CD4-positive, CD25-positive, alpha-beta regulatory T cell (primary cell): ENCODE measurements at regions not wholly inside any gene's neighbourhood (a gene's known extent, or its start where the extent isn't known, plus 50 kb on each side); places are given as distances from the start of the nearest gene placed in this dataset.

ENCODE experiments used
- ATAC-seq, 2 donors: fragments of 150-1000 bp; cut with Tn5 transposase; one replicate each; pipeline ENCODE4 v1.10.0; 2021; ENCODE audit warnings: low read depth in 2 of 2, moderate number of reproducible peaks in 2 of 2, moderate library complexity in 1 of 2
- DNase-seq, 3 donors: peaks; one replicate each; pipeline versions ENCODE4 v3.0.0 to v3.0.0-alpha.2; 2012 to 2022; ENCODE audit warnings: mixed read lengths in 1 of 3
- H3K27ac ChIP-seq: one replicate; pipeline ENCODE4 v1.7.0; 2013; ENCODE audit warnings: mild to moderate bottlenecking, low read length; ENCODE audit not compliant: insufficient read depth, poor library complexity, severe bottlenecking
- H3K27me3 ChIP-seq: one replicate; pipeline ENCODE4 v1.7.0; 2013; ENCODE audit warnings: low read length; ENCODE audit not compliant: control insufficient read depth, insufficient read depth
- H3K36me3 ChIP-seq: one replicate; pipeline ENCODE4 v1.7.0; 2013; ENCODE audit warnings: mild to moderate bottlenecking, low read length, moderate library complexity; ENCODE audit not compliant: control insufficient read depth, insufficient read depth
- H3K4me1 ChIP-seq: 2 replicates; pipeline ENCODE4 v1.7.0; 2013; ENCODE audit warnings: mild to moderate bottlenecking, low read length; ENCODE audit not compliant: insufficient read depth, control insufficient read depth, poor library complexity, severe bottlenecking
- H3K4me3 ChIP-seq: one replicate; pipeline ENCODE4 v1.7.0; 2013; ENCODE audit warnings: low read depth, mild to moderate bottlenecking, low read length, moderate library complexity
- H3K9me3 ChIP-seq, 2 experiments: 1 replicate in 1 of 2; 2 replicates in 1 of 2; pipeline ENCODE4 v1.7.0; 2013; ENCODE audit warnings: low read length in 2 of 2, mild to moderate bottlenecking in 1 of 2, moderate library complexity in 1 of 2; ENCODE audit not compliant: control insufficient read depth in 2 of 2
- H3K27ac Mint-ChIP-seq, 3 donors: one replicate each; pipeline ENCODE4 v1.8.0; 2020 to 2022; ENCODE audit warnings: mild to moderate bottlenecking in 3 of 3, mixed read lengths in 3 of 3, moderate library complexity in 2 of 3
- H3K27me3 Mint-ChIP-seq: one replicate; pipeline ENCODE4 v1.8.0; 2022; ENCODE audit warnings: mild to moderate bottlenecking, mixed read lengths
- H3K36me3 Mint-ChIP-seq: one replicate; pipeline ENCODE4 v1.8.0; 2020; ENCODE audit warnings: mixed read lengths
- H3K4me1 Mint-ChIP-seq, 4 donors: one replicate each; pipeline ENCODE4 v1.8.0; 2020 to 2022; ENCODE audit warnings: mixed read lengths in 4 of 4, mild to moderate bottlenecking in 1 of 4
- H3K4me3 Mint-ChIP-seq, 4 donors: one replicate each; pipeline ENCODE4 v1.8.0; 2020 to 2022; ENCODE audit warnings: mild to moderate bottlenecking in 4 of 4, mixed read lengths in 4 of 4, moderate library complexity in 3 of 4
- H3K9me3 Mint-ChIP-seq, 7 donors: one replicate each; pipeline ENCODE4 v1.8.0; 2020 to 2022; ENCODE audit warnings: mixed read lengths in 7 of 7, mild to moderate bottlenecking in 3 of 7, moderate library complexity in 2 of 7

- Mint-ChIP-seq H3K9me3 (peaks cover 0 to 4% (median 0%) of the 10 kb centered on the region in 7 donors), H3K27me3 (peaks cover 69% of the 10 kb centered on the region), H3K4me1 (peaks cover 3 to 23% (median 12%) of the 10 kb centered on the region in 4 donors), H3K27ac (peak overlapping the region in 1 of 3 donors; percentile 48), H3K4me3 (peak overlapping the region in 3 of 4 donors; percentile 73 to 78 (median 77)), H3K36me3 (no peaks in the 10 kb centered on the region)
- Histone ChIP-seq H3K4me1 (peaks cover 16% of the 10 kb centered on the region), H3K36me3 (no peaks in the 10 kb centered on the region), H3K27ac (no peak overlapping the region), H3K4me3 (no peak overlapping the region), H3K9me3 (no peaks in the 10 kb centered on the region), H3K27me3 (peaks cover 15% of the 10 kb centered on the region)
- no peak for ATAC-seq
- DNase-seq = no peak
These were observed 421.1 kb downstream of the VRK1 start for GRCh38 chr14:97218274-97218673.

DNA sequence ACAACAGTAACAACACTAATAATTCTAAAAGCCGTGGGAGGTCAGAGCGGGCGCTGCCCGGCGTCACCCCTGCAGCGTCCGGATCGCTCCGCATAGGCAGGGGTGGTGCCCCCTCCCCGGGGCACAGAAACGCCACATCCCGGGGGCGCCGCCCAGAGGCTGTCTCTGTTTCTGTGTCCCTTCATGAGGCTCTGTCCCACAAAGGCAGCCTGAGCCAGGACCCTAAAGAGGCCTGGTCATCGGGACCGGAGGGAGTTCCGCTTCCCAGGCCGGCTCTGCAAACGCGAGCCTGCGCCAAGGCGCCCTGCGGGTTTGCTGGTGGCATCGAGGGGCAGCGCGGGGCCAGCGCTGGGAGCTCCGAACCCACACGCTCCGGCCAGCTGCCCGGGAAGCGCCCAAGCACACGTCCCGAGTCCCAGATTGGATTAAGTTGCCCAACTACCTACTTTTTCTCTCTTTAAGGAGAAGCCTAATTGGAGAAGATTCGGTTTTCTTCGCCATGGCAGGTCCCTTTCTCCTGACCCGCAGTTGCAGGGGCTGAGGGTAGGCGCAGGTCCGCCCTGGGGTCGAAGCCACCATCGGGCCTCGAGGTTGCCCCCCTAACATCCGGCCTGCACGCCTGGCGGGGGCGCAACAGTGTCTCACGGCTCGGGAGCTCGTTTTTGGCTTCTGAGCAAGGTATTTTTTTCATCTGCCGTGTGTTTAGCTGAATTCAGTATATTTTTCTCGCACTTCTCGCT lies 421.7 kb downstream of the VRK1 start:
- peaks cover 0 to 4% (median 0%) of the 10 kb centered on the region in 7 donors for H3K9me3 Mint-ChIP-seq

DNA sequence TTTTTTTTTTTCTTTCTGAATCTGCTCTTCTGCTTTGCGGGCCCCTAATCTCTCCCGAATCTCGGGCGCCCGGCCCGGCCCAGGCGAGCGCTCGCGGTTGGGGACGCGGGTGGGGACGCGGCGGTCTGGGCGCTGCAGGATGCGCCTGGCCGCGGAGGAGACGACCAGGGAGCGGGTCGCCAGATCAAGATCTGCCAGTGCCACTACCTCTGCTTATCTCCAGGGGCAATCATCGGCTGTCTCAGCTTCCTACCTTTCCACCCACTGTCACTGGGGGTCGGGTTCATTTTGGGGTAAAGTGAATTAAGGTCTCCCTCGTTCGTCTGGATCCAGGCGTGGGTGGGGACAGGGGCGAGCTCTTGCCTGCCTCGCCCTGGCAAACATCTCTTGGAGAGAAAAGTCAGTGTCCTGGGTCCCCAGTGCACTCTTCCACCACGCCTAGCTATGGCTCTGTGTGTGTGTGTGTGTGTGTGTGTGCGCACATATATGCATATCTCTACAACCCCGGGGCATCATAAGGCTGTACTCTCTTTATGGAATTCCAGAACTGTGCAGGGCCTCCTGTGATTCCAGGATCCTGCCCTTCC lies 422.3 kb downstream of the VRK1 start:
- H3K4me1 ChIP-seq = peaks cover 16% of the 10 kb centered on the region
- H3K27me3 ChIP-seq = peaks cover 20% of the 10 kb centered on the region
- DNase-seq (peak in 2 of 3 donors; percentile 6 to 12), ATAC-seq (no peak)
- no peak overlapping the region for H3K27ac ChIP-seq
- H3K9me3 Mint-ChIP-seq = peaks cover 0 to 4% (median 0%) of the 10 kb centered on the region in 7 donors
- peak overlapping the region; percentile 67 to 86 (median 82) for H3K4me3 Mint-ChIP-seq
- H3K4me1 Mint-ChIP-seq = peaks cover 3 to 23% (median 12%) of the 10 kb centered on the region in 4 donors
- no peaks in the 10 kb centered on the region for H3K9me3 ChIP-seq
- no peaks in the 10 kb centered on the region for H3K36me3 Mint-ChIP-seq
- no peaks in the 10 kb centered on the region for H3K36me3 ChIP-seq
- H3K27ac Mint-ChIP-seq = no peak overlapping the region
- H3K4me3 ChIP-seq = peak overlapping the region; percentile 26
- peaks cover 65% of the 10 kb centered on the region for H3K27me3 Mint-ChIP-seq

More for the DNA sequence above, 421.7 kb downstream of the VRK1 start:
- Mint-ChIP-seq H3K27ac (no peak overlapping the region), H3K4me1 (peaks cover 3 to 23% (median 12%) of the 10 kb centered on the region in 4 donors), H3K36me3 (no peaks in the 10 kb centered on the region), H3K27me3 (peaks cover 65% of the 10 kb centered on the region), H3K4me3 (peak overlapping the region in 3 of 4 donors; percentile 67 to 84 (median 81))
- Histone ChIP-seq H3K9me3 (no peaks in the 10 kb centered on the region), H3K4me1 (peaks cover 16% of the 10 kb centered on the region), H3K27ac (no peak overlapping the region), H3K4me3 (peak overlapping the region; percentile 32), H3K27me3 (peaks cover 16% of the 10 kb centered on the region), H3K36me3 (no peaks in the 10 kb centered on the region)
- DNase-seq (peak in 2 of 3 donors; percentile 16 to 25), ATAC-seq (peak in 1 of 2 donors; percentile 46)

GRCh38 chr14:97221572-97222285 lies 424.5 kb downstream of the VRK1 start:
- Mint-ChIP-seq H3K36me3 (no peaks in the 10 kb centered on the region), H3K27me3 (peaks cover 65% of the 10 kb centered on the region), H3K4me1 (peaks cover 3 to 23% (median 12%) of the 10 kb centered on the region in 4 donors), H3K4me3 (no peak overlapping the region), H3K9me3 (peaks cover 0 to 9% (median 0%) of the 10 kb centered on the region in 7 donors), H3K27ac (peak overlapping the region in 1 of 3 donors; percentile 86)
- DNase-seq (no peak), ATAC-seq (no peak)
- Histone ChIP-seq H3K4me3 (no peak overlapping the region), H3K36me3 (no peaks in the 10 kb centered on the region), H3K27me3 (peaks cover 24% of the 10 kb centered on the region), H3K27ac (no peak overlapping the region), H3K9me3 (no peaks in the 10 kb centered on the region), H3K4me1 (peaks cover 16% of the 10 kb centered on the region)

- Histone ChIP-seq H3K4me3 (no peak overlapping the region), H3K9me3 (no peaks in the 10 kb centered on the region), H3K27ac (no peak overlapping the region), H3K36me3 (no peaks in the 10 kb centered on the region), H3K27me3 (peaks cover 28% of the 10 kb centered on the region), H3K4me1 (peaks cover 11% of the 10 kb centered on the region)
- H3K9me3 Mint-ChIP-seq = peaks cover 0 to 8% (median 0%) of the 10 kb centered on the region in 7 donors
- peak overlapping the region in 1 of 3 donors; percentile 92 for H3K27ac Mint-ChIP-seq
- no peak for DNase-seq
- H3K27me3 Mint-ChIP-seq = peaks cover 57% of the 10 kb centered on the region
- peaks cover 2 to 14% (median 6%) of the 10 kb centered on the region in 4 donors for H3K4me1 Mint-ChIP-seq
- no peak overlapping the region for H3K4me3 Mint-ChIP-seq
- no peaks in the 10 kb centered on the region for H3K36me3 Mint-ChIP-seq
- ATAC-seq = no peak
These were observed 426.8 kb downstream of the VRK1 start for GRCh38 chr14:97224016-97224415.

DNA sequence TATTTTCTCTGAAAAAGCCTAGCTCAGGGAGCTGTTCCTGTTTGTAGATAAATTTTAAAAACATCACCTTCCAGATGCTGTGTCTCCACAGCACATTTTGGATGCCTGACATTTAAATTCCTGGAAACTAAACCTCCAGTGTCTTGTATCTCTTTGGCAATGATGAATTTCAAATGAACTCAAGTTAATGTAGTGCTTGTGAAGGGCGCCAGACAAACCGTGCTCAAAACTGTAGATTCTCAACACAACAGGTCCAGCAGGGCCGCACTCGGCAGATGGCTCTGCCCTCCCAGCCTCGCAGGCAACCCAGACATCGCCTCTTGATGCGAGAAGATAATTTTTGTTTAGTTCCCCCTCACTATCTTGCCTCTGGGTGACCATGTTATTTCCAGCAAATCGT lies 432.9 kb downstream of the VRK1 start:
- H3K4me1 ChIP-seq = no peaks in the 10 kb centered on the region
- Mint-ChIP-seq H3K27me3 (peaks cover 42% of the 10 kb centered on the region), H3K27ac (no peak overlapping the region), H3K9me3 (peaks cover 0 to 6% (median 0%) of the 10 kb centered on the region in 7 donors), H3K36me3 (no peaks in the 10 kb centered on the region), H3K4me3 (no peak overlapping the region), H3K4me1 (no peaks in the 10 kb centered on the region)
- DNase-seq (no peak), ATAC-seq (no peak)
- H3K27ac ChIP-seq = no peak overlapping the region
- no peaks in the 10 kb centered on the region for H3K36me3 ChIP-seq
- H3K27me3 ChIP-seq = peaks cover 17% of the 10 kb centered on the region
- H3K4me3 ChIP-seq = no peak overlapping the region
- H3K9me3 ChIP-seq = no peaks in the 10 kb centered on the region

- peaks cover 0 to 4% (median 0%) of the 10 kb centered on the region in 7 donors for H3K9me3 Mint-ChIP-seq
- DNase-seq (no peak), ATAC-seq (no peak)
- no peaks in the 10 kb centered on the region for H3K4me1 Mint-ChIP-seq
- H3K27ac Mint-ChIP-seq = no peak overlapping the region
- H3K27me3 ChIP-seq = peaks cover 8% of the 10 kb centered on the region
- no peaks in the 10 kb centered on the region for H3K36me3 Mint-ChIP-seq
- H3K4me1 ChIP-seq = no peaks in the 10 kb centered on the region
- no peaks in the 10 kb centered on the region for H3K36me3 ChIP-seq
- H3K9me3 ChIP-seq = no peaks in the 10 kb centered on the region
- H3K27me3 Mint-ChIP-seq = peaks cover 45% of the 10 kb centered on the region
- H3K4me3 Mint-ChIP-seq = no peak overlapping the region
- H3K27ac ChIP-seq = no peak overlapping the region
- H3K4me3 ChIP-seq = no peak overlapping the region
These were observed 436.3 kb downstream of the VRK1 start for GRCh38 chr14:97233319-97233985.
